Stimulated activated CD4-positive, alpha-beta T cell treated with anti-CD3 and anti-CD28 coated beads, Interleukin-4, amount 100 ng/mL, for 4 hours (primary cell): ENCODE measurements at regions not wholly inside any gene's neighbourhood (a gene's known extent, or its start where the extent isn't known, plus 50 kb on each side); places are given as distances from the start of the nearest gene placed in this dataset.
"Not testable (repeated sequence)": the region's sequence is repeated elsewhere in the genome, so short reads cannot be mapped to it uniquely, and the experiment has no call there.

Experiments
- DNase-seq, 2 experiments: peaks; one replicate each; pipeline ENCODE4 v3.0.0-alpha.2; 2020

GRCh38 chr13:28607187-28607955 is 51.6 kb upstream of the POMP start:
- DNase-seq = no peak

GRCh38 chr13:28606466-28606865 is 52.5 kb upstream of the POMP start:
- no peak for DNase-seq

DNA sequence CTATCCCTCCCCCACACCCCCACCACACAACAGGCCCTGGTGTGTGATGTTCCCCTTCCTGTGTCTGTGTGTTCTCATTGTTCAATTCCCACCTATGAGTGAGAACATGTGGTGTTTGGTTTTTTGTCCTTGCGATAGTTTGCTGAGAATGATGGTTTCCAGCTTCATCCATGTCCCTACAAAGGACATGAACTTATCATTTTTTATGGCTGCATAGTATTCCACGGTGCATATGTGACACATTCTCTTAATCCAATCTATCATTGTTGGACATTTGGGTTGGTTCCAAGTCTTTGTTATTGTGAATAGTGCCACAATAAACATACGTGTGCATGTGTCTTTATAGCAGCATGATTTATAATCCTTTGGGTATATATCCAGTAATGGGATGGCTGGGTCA is 53.8 kb upstream of the POMP start:
- DNase-seq = not testable (repeated sequence)

DNA sequence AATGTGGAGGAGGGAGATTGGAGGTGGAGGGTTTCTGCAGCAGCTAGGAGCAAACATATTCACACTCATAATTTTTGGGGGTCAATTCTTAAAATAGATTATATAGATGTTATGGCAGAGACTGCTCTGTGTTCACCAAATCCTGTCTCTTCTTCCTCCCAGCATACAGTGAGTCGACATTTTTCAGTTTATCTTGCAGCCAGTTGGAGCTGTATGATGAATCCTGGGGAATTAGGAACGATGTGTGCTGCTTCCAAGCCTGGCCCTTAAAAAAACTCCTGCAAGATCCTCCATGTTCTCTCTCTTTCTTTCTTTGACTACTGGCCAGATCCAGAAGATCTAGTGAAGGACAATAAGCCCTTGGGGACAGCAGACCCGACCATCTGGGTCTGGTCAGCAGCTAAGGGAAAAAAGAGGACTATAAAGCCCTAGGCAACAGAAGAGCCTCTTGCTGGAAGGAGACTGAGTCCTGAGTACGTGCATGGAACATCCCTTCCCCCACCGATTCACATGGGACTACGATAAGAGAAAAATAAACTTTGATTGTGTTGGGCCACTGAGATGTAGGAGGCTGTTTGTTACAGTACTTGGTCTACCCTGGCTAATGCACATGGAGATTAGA is 55.8 kb upstream of the POMP start:
- no peak for DNase-seq

GRCh38 chr13:28602580-28602979 is 56.4 kb upstream of the POMP start:
- DNase-seq = no peak

DNA sequence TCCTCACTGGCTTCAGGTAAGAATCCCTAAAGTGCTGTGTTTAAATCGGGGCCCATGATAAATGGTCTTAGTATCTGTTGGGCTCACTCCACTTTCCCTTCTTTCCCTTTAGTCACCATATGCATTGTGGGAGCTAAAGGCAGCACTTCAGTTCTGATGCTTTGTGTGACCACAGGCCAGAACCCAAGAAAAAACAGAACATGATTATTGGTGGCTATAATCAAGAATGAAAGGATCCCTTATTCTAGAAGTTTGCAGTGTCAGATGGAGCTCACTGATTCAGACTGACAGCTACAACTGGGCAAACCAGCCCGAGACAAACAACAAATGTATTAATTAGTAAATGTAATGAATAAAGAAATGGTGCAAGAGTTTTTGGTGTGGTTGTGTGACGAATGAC is 57.3 kb upstream of the POMP start:
- DNase-seq = no peak

- DNase-seq = no peak
Measured at GRCh38 chr13:28597641-28598040, 61.3 kb upstream of the POMP start.

DNA sequence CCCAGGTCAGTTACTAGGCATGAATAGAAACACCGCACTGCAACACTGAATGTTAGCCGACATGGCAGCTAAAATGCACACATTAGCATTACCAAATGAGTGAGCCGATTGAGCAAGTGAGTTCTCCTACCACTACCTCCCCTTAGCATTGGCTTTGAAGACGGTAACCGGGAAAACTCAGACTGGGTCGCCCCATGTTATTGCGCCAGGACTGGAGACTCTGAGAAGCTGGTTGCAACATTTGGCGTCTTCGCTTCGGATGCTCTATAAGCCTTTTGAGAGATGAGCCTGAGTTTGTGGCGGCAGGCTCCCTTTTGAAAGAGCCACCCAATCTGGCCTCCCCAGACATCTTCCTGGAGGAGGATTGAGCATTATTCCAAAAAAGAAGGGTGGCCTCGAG is 68.5 kb upstream of the POMP start:
- DNase-seq = no peak

DNA sequence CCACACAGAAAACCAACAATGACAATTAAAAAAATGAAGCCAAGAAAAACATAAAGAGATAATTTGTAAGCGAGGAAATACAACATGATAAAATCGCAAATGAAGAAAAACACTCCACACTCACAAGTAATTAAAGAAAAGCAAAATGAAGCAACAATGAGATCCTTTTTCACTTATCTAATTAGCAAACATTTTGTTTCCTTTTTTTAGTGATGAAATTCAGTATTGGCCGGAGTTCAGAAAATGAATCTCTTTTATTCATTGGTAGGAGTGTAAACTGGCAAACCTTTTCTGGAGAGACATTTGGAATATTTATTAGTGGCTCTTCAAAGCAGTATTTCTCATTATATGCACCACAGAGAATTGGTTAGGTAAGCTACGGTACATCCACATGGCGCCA is 70.6 kb upstream of the POMP start:
- DNase-seq = no peak

DNA sequence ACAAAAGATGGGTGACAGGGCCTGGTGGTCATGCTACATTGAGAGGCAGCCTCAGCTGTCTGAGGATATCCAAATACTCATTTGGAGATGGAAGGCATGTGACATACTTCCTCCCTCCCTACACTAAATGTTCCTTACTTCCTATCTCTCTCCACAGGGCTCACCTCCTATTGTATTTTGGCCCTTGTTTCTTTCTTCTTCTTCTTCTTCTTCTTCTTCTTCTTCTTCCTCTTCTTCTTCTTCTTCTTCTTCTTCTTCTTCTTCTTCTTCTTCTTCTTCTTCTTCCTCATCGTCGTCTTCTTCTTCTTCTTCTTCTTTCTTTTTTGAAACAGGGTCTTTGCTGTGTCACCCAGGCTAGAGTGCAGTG is 71.8 kb upstream of the POMP start:
- no peak for DNase-seq

GRCh38 chr13:28586439-28587173 is 72.3 kb upstream of the POMP start:
- DNase-seq = no peak

- DNase-seq = no peak
Measured at GRCh38 chr13:28585561-28585960, 73.4 kb upstream of the POMP start.

GRCh38 chr13:28584873-28585381 is 74.0 kb upstream of the POMP start:
- DNase-seq = no peak

GRCh38 chr13:28583651-28584091 is 75.3 kb upstream of the POMP start:
- DNase-seq = no peak

GRCh38 chr13:28582892-28583240 is 76.1 kb upstream of the POMP start:
- no peak for DNase-seq

DNA sequence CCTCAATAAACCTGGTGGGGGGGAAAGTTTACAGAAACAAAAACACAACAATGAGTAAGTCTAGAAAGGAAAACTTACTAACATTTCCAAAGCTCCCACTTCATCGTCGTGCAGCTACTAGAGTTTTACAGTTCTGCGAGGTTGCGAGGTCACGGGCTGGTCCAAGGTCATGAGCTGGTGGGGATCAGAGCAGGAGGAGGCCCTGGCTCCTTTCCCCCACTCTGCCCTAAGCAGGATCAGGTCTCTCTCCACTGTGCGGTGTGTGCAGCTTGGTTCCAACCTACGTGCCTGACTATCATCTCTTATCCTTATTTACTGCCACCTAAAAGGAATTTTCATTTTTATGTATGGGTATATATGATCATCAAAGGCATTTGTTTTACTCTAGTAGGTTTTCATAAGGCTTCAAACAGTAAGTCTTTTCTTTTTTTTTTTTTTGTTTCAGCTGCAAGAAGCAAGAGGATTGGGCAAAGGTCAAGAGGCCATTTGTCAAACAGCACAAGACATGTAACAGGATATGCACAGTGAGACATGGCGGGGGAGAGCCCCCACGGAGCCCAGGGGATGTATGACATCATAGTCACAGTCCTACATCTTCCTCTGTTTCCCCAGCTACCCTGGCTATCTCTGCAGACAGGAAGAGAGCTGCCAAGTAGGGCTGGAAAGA is 76.6 kb upstream of the POMP start:
- DNase-seq = no peak

- no peak for DNase-seq
Measured at GRCh38 chr13:28581451-28581850, 77.5 kb upstream of the POMP start.

GRCh38 chr13:28579736-28580135 is 79.2 kb upstream of the POMP start:
- no peak for DNase-seq

DNA sequence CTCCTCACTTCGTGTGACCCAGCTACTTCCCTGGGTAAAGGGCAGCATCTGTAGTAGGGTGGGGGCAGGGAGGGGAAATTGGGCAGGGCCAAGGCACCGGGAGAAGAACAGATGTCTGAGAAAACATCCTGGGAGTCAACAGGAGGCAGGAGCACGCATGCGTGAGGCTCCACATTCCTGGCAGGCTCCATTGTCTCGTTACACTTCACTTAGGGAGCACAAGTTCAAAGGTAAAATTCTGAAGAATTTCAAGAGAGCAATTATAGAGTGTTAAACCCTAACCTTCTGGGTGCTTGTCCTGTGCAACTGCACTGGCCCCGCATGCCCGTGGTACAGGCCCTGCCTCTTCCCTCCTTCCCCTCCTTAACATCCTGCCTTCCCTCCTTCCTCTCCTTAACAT is 79.6 kb upstream of the POMP start:
- DNase-seq = no peak

DNA sequence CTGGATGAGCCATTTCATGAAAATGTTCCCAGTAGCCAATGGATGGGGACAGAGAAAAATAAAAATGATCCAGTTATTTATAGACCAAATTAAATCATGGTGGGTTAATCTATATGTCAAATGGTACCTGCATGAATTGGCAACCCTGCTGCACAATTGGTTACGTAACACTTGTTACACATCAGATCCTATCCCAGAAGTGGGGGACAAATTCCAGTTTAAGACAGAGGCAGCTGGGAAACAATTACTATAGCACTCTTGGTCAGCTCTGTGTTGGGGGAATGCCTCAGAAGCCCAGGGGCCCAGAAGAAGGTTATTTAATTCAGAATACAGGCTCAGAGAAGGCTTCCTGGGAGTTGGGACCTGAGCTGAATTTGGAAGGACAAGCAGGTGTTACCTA is 81.1 kb upstream of the FLT1 start:
- no peak for DNase-seq

- DNase-seq = no peak
Measured at GRCh38 chr13:28575200-28575599, 80.3 kb upstream of the FLT1 start.

- peak; percentile 2 to 8 for DNase-seq
Measured at GRCh38 chr13:28574617-28575142, 79.8 kb upstream of the FLT1 start.
